B cell (primary cell): ENCODE measurements at regions not wholly inside any gene's neighbourhood (a gene's known extent, or its start where the extent isn't known, plus 50 kb on each side); places are given as distances from the start of the nearest gene placed in this dataset.

Source experiments
- CTCF ChIP-seq: fragments of 200-600 bp; IDR thresholded peaks from one replicate; pipeline ENCODE4 v1.8.0; 2022; ENCODE audit warnings: antibody characterized with exemption, mild to moderate bottlenecking
- EZH2 ChIP-seq: IDR thresholded peaks from 2 replicates; pipeline ENCODE4 v1.6.1; 2012; ENCODE audit warnings: borderline replicate concordance, low read depth, mild to moderate bottlenecking, moderate library complexity, low read length; ENCODE audit not compliant: insufficient read depth, poor library complexity, severe bottlenecking

- TF ChIP-seq CTCF (no peak), EZH2 (no peak)
Measured at GRCh38 chr4:122305853-122306252, 73.0 kb upstream of the ADAD1 start.
